ENCODE measurements at regions not wholly inside any gene's neighbourhood (a gene's known extent, or its start where the extent isn't known, plus 50 kb on each side); places are given as distances from the start of the nearest gene placed in this dataset.

DNA sequence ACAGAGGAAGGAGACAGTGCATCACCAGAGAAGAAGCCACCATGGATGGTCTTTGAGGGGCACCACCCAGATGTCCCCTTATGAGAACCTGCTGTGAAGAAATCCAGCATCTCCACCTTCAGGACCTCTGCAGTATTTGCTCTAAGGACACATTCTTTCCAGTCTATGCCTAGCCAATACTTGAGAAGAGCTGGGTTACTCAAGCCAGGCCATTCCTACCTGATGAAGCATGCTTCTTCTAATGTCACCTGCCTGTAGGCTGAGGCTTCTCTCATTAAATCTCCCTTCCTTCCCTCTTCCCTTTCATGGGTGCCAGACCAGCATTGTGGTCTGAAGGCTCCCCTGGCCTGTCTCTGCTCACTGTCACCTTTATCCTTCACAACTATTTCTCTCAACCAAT is 654.5 kb upstream of the AUTS2 start (continued):
- TF ChIP-seq, protein P1, sequence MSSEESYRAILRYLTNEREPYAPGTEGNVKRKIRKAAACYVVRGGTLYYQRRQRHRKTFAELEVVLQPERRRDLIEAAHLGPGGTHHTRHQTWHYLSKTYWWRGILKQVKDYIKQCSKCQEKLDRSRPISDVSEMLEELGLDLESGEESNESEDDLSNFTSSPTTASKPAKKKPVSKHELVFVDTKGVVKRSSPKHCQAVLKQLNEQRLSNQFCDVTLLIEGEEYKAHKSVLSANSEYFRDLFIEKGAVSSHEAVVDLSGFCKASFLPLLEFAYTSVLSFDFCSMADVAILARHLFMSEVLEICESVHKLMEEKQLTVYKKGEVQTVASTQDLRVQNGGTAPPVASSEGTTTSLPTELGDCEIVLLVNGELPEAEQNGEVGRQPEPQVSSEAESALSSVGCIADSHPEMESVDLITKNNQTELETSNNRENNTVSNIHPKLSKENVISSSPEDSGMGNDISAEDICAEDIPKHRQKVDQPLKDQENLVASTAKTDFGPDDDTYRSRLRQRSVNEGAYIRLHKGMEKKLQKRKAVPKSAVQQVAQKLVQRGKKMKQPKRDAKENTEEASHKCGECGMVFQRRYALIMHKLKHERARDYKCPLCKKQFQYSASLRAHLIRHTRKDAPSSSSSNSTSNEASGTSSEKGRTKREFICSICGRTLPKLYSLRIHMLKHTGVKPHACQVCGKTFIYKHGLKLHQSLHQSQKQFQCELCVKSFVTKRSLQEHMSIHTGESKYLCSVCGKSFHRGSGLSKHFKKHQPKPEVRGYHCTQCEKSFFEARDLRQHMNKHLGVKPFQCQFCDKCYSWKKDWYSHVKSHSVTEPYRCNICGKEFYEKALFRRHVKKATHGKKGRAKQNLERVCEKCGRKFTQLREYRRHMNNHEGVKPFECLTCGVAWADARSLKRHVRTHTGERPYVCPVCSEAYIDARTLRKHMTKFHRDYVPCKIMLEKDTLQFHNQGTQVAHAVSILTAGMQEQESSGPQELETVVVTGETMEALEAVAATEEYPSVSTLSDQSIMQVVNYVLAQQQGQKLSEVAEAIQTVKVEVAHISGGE (tag by site-specific recombination; conservative IDR thresholded peaks at IDR 0.05; ENCODE audit: low read depth), result no peak
- TF ChIP-seq GLIS2 (tag by site-specific recombination; IDR thresholded peaks at IDR 0.05) (no peak), ZBTB7A (tag by site-specific recombination; IDR thresholded peaks at IDR 0.05; ENCODE audit: low read depth) (no peak), ZNF19 (tag by site-specific recombination; IDR thresholded peaks at IDR 0.05; ENCODE audit: low read depth) (no peak)
- TF ChIP-seq, protein P2, sequence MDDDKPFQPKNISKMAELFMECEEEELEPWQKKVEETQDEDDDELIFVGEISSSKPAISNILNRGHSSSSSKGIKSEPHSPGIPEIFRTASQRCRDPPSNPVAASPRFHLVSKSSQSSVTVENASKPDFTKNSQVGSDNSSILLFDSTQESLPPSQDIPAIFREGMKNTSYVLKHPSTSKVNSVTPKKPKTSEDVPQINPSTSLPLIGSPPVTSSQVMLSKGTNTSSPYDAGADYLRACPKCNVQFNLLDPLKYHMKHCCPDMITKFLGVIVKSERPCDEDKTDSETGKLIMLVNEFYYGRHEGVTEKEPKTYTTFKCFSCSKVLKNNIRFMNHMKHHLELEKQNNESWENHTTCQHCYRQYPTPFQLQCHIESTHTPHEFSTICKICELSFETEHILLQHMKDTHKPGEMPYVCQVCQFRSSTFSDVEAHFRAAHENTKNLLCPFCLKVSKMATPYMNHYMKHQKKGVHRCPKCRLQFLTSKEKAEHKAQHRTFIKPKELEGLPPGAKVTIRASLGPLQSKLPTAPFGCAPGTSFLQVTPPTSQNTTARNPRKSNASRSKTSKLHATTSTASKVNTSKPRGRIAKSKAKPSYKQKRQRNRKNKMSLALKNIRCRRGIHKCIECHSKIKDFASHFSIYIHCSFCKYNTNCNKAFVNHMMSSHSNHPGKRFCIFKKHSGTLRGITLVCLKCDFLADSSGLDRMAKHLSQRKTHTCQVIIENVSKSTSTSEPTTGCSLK (tag by site-specific recombination; IDR thresholded peaks at IDR 0.05), result no peak

DNA sequence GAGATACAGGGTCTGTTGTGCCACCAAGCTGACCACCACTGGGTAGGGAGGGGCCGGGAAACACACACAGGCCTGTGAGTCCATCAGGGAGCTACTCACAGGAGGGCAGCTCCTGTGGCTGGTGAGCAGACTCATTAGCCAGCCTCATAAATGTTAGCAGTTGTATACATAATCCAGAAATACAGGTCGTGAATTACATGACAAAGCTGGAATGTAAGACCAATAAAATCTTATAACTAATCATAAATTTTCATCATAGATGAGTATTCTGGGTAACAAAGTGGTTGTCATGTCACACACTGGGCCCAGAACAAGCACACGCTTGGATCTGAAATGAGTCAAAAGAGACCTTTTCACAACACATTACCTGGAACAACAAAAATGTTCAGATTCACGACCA is 642.6 kb upstream of the AUTS2 start:
- no peak for TF ChIP-seq BCL11B (tag by site-specific recombination; IDR thresholded peaks at IDR 0.05; ENCODE audit: low read depth)
- TF ChIP-seq, protein P3, sequence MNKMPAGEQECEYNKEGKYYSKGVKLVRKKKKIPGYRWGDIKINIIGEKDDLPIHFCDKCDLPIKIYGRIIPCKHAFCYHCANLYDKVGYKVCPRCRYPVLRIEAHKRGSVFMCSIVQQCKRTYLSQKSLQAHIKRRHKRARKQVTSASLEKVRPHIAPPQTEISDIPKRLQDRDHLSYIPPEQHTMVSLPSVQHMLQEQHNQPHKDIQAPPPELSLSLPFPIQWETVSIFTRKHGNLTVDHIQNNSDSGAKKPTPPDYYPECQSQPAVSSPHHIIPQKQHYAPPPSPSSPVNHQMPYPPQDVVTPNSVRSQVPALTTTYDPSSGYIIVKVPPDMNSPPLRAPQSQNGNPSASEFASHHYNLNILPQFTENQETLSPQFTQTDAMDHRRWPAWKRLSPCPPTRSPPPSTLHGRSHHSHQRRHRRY (tag by site-specific recombination; IDR thresholded peaks at IDR 0.05), result no peak
- no peak for TF ChIP-seq ZBTB21 (tag by site-specific recombination; IDR thresholded peaks at IDR 0.05)
- TF ChIP-seq, protein P4, sequence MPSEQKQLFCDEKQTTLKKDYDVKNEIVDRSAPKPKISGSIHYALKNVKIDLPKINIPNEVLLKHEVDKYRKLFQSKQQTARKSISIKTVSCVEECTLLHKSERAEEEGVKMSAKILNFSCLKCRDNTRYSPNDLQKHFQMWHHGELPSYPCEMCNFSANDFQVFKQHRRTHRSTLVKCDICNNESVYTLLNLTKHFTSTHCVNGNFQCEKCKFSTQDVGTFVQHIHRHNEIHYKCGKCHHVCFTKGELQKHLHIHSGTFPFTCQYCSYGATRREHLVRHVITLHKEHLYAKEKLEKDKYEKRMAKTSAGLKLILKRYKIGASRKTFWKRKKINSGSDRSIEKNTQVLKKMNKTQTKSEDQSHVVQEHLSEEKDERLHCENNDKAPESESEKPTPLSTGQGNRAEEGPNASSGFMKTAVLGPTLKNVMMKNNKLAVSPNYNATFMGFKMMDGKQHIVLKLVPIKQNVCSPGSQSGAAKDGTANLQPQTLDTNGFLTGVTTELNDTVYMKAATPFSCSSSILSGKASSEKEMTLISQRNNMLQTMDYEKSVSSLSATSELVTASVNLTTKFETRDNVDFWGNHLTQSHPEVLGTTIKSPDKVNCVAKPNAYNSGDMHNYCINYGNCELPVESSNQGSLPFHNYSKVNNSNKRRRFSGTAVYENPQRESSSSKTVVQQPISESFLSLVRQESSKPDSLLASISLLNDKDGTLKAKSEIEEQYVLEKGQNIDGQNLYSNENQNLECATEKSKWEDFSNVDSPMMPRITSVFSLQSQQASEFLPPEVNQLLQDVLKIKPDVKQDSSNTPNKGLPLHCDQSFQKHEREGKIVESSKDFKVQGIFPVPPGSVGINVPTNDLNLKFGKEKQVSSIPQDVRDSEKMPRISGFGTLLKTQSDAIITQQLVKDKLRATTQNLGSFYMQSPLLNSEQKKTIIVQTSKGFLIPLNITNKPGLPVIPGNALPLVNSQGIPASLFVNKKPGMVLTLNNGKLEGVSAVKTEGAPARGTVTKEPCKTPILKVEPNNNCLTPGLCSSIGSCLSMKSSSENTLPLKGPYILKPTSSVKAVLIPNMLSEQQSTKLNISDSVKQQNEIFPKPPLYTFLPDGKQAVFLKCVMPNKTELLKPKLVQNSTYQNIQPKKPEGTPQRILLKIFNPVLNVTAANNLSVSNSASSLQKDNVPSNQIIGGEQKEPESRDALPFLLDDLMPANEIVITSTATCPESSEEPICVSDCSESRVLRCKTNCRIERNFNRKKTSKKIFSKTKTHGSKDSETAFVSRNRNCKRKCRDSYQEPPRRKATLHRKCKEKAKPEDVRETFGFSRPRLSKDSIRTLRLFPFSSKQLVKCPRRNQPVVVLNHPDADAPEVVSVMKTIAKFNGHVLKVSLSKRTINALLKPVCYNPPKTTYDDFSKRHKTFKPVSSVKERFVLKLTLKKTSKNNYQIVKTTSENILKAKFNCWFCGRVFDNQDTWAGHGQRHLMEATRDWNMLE (tag by site-specific recombination; conservative IDR thresholded peaks at IDR 0.05; ENCODE audit: low read depth), result no peak
- TF ChIP-seq, protein P5, sequence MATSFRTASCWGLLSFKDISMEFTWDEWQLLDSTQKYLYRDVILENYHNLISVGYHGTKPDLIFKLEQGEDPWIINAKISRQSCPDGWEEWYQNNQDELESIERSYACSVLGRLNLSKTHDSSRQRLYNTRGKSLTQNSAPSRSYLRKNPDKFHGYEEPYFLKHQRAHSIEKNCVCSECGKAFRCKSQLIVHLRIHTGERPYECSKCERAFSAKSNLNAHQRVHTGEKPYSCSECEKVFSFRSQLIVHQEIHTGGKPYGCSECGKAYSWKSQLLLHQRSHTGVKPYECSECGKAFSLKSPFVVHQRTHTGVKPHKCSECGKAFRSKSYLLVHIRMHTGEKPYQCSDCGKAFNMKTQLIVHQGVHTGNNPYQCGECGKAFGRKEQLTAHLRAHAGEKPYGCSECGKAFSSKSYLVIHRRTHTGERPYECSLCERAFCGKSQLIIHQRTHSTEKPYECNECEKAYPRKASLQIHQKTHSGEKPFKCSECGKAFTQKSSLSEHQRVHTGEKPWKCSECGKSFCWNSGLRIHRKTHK (tag by site-specific recombination; IDR thresholded peaks at IDR 0.05), result no peak
- Histone ChIP-seq H3K9me3 (ENCODE audit: control insufficient read depth, insufficient read depth, low read depth, low read length) (no peaks in the 10 kb centered on the region), H3K27ac (ENCODE audit: extremely low read depth, low read depth, low read length) (no peak overlapping the region), H3K4me3 (ENCODE audit: low read depth, low read length) (no peak overlapping the region), H3K36me3 (ENCODE audit: control insufficient read depth in 2 of 2, insufficient read depth in 1 of 2, low read length in 2 of 2) (no peaks in the 10 kb centered on the region), H3K4me1 (ENCODE audit: control insufficient read depth, insufficient read depth, low read length) (no peaks in the 10 kb centered on the region)
- ChIA-PET POLR2A (no interaction called here), CTCF (no interaction called here)

Data from HEK293 (cell line).